Mesenchymal stem cell (in vitro differentiated cells and primary cell): ENCODE measurements at regions not wholly inside any gene's neighbourhood (a gene's known extent, or its start where the extent isn't known, plus 50 kb on each side); places are given as distances from the start of the nearest gene placed in this dataset.

ENCODE experiments used
- DNase-seq: peaks from one replicate; pipeline ENCODE4 v3.0.0-alpha.2; 2013
- H2AFZ ChIP-seq: one replicate; pipeline ENCODE4 v1.6.1; 2013; ENCODE audit warnings: low read depth, mild to moderate bottlenecking, control low read depth, inconsistent platforms, low read length, moderate library complexity
- H2AK5ac ChIP-seq: 2 replicates; pipeline ENCODE4 v1.6.1; 2013; ENCODE audit warnings: low read length, moderate library complexity, mild to moderate bottlenecking, inconsistent platforms; ENCODE audit not compliant: severe bottlenecking
- H2BK120ac ChIP-seq: one replicate; pipeline ENCODE4 v1.6.1; 2013; ENCODE audit warnings: low read depth, mild to moderate bottlenecking, inconsistent platforms, low read length, moderate library complexity
- H2BK12ac ChIP-seq, 2 experiments: one replicate each; pipeline ENCODE4 v1.6.1; 2013; ENCODE audit warnings: inconsistent platforms in 2 of 2, low read length in 2 of 2, mild to moderate bottlenecking in 2 of 2, moderate library complexity in 2 of 2, control low read depth in 1 of 2
- H2BK15ac ChIP-seq: one replicate; pipeline ENCODE4 v1.6.1; 2013; ENCODE audit warnings: mild to moderate bottlenecking, low read depth, inconsistent platforms; ENCODE audit not compliant: poor library complexity, severe bottlenecking
- H2BK5ac ChIP-seq: 2 replicates; pipeline ENCODE4 v1.6.1; 2013; ENCODE audit warnings: low read depth, mild to moderate bottlenecking, low read length, control low read depth, inconsistent platforms; ENCODE audit not compliant: poor library complexity, severe bottlenecking
- H3K14ac ChIP-seq, 2 experiments: one replicate each; pipeline ENCODE4 v1.6.1; 2013; ENCODE audit warnings: inconsistent platforms in 2 of 2, low read length in 2 of 2, control low read depth in 1 of 2, mild to moderate bottlenecking in 1 of 2, moderate library complexity in 1 of 2
- H3K18ac ChIP-seq, 2 experiments: one replicate each; pipeline ENCODE4 v1.6.1; 2013; ENCODE audit warnings: inconsistent platforms in 2 of 2, low read length in 2 of 2, control low read depth in 1 of 2, low read depth in 1 of 2, mild to moderate bottlenecking in 1 of 2
- H3K23ac ChIP-seq, 2 experiments: one replicate each; pipeline ENCODE4 v1.6.1; 2013; ENCODE audit warnings: inconsistent platforms in 2 of 2, low read length in 2 of 2, mild to moderate bottlenecking in 2 of 2, moderate library complexity in 2 of 2, control low read depth in 1 of 2
- H3K27ac ChIP-seq: 2 replicates; pipeline ENCODE4 v1.5.1; 2013; ENCODE audit warnings: mild to moderate bottlenecking, moderate library complexity, low read length, control low read depth, inconsistent platforms; ENCODE audit not compliant: poor library complexity, severe bottlenecking
- H3K27me3 ChIP-seq, 2 experiments: 2 replicates each; pipeline versions ENCODE4 v1.6.1 to v1.7.0; 2013; ENCODE audit warnings: low read length in 2 of 2, mild to moderate bottlenecking in 2 of 2, moderate library complexity in 2 of 2, control low read depth in 1 of 2, inconsistent platforms in 1 of 2; ENCODE audit not compliant: control insufficient read depth in 1 of 2, insufficient read depth in 1 of 2
- H3K36me3 ChIP-seq, 2 experiments: 2 replicates each; pipeline versions ENCODE4 v1.6.1 to v1.7.0; 2013; ENCODE audit warnings: low read length in 2 of 2, control low read depth in 1 of 2, inconsistent platforms in 1 of 2, low read depth in 1 of 2, mild to moderate bottlenecking in 1 of 2; ENCODE audit not compliant: insufficient read depth in 2 of 2, control insufficient read depth in 1 of 2
- H3K4ac ChIP-seq, 2 experiments: one replicate each; pipeline ENCODE4 v1.6.1; 2013; ENCODE audit warnings: inconsistent platforms in 2 of 2, low read length in 2 of 2, mild to moderate bottlenecking in 2 of 2, moderate library complexity in 2 of 2, control low read depth in 1 of 2, low read depth in 1 of 2
- H3K4me1 ChIP-seq: 2 replicates; pipeline ENCODE4 v1.6.1; 2013; ENCODE audit warnings: low read depth, low read length, control low read depth; ENCODE audit not compliant: control insufficient read depth, insufficient read depth
- H3K4me2 ChIP-seq: 2 replicates; pipeline ENCODE4 v1.6.1; 2013; ENCODE audit warnings: low read length, mild to moderate bottlenecking, inconsistent platforms; ENCODE audit not compliant: poor library complexity, severe bottlenecking
- H3K4me3 ChIP-seq, 2 experiments: 2 replicates each; pipeline versions ENCODE4 v1.5.1 to v1.7.0; 2013; ENCODE audit warnings: low read length in 2 of 2, mild to moderate bottlenecking in 2 of 2, control low read depth in 1 of 2, low read depth in 1 of 2; ENCODE audit not compliant: insufficient read depth in 1 of 2
- H3K79me1 ChIP-seq: replicated peaks from 2 replicates; pipeline ENCODE4 v1.6.1; 2013; ENCODE audit warnings: mild to moderate bottlenecking, control low read depth, low read length, inconsistent platforms; ENCODE audit not compliant: poor library complexity, severe bottlenecking
- H3K9ac ChIP-seq: 2 replicates; pipeline ENCODE4 v1.7.0; 2013; ENCODE audit warnings: mild to moderate bottlenecking, low read length, moderate library complexity
- H3K9me3 ChIP-seq: 2 replicates; pipeline ENCODE4 v1.7.0; 2013; ENCODE audit warnings: mild to moderate bottlenecking, low read length; ENCODE audit not compliant: control insufficient read depth
- H4K8ac ChIP-seq: one replicate; pipeline ENCODE4 v1.6.1; 2013; ENCODE audit warnings: inconsistent platforms, mild to moderate bottlenecking, low read length, moderate library complexity
- H4K91ac ChIP-seq: one replicate; pipeline ENCODE4 v1.6.1; 2013; ENCODE audit warnings: mild to moderate bottlenecking, low read length, inconsistent platforms
- WGBS: methylation state at CpG from one replicate; pipeline ENCODE4 v1.1.7; 2013; ENCODE audit warnings: mixed read lengths; 5-methylcytosine and 5-hydroxymethylcytosine counted together

DNA sequence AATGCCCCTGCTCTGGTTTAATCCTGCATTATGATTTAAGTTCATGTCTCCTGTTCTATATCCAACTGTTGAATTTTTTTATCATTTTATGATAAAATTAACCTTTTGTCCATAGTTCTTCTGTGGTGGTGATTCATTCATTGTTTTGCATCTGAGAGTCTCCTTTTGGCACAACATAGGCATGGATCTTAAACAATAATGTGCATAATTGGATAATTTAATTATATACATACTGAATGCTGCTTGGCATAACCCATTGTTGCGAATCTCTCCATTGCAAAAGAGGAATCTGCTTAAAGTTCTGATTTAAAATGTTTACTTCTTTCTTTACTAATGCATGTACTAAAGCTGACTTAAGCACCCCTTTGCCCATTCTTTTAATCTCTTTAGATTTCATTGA is 2788.4 kb downstream of the PCDH9 start:
- no peak overlapping the region for H2BK5ac ChIP-seq
- H2AFZ ChIP-seq: no peak overlapping the region
- no peak overlapping the region for H3K4me3 ChIP-seq
- no peak overlapping the region for H3K4me2 ChIP-seq
- H3K4me1 ChIP-seq: no peaks in the 10 kb centered on the region
- no peak overlapping the region for H3K9ac ChIP-seq
- no peaks in the 10 kb centered on the region for H3K27me3 ChIP-seq
- no peaks in the 10 kb centered on the region for H3K36me3 ChIP-seq
- no peaks in the 10 kb centered on the region for H3K9me3 ChIP-seq
- H3K23ac ChIP-seq: no peak overlapping the region
- H4K91ac ChIP-seq: no peak overlapping the region
- H2BK120ac ChIP-seq: no peak overlapping the region
- H3K27ac ChIP-seq: no peak overlapping the region
- H2BK12ac ChIP-seq: no peak overlapping the region
- H3K4ac ChIP-seq: no peak overlapping the region
- H2BK15ac ChIP-seq: no peak overlapping the region
- WGBS: 100% methylated on average over 1 of the region's 1 CpG
- H3K79me1 ChIP-seq: no peaks in the 10 kb centered on the region
- H4K8ac ChIP-seq: no peak overlapping the region
- no peak for DNase-seq
- H3K18ac ChIP-seq: no peak overlapping the region
- no peak overlapping the region for H2AK5ac ChIP-seq
- H3K14ac ChIP-seq: no peak overlapping the region

DNA sequence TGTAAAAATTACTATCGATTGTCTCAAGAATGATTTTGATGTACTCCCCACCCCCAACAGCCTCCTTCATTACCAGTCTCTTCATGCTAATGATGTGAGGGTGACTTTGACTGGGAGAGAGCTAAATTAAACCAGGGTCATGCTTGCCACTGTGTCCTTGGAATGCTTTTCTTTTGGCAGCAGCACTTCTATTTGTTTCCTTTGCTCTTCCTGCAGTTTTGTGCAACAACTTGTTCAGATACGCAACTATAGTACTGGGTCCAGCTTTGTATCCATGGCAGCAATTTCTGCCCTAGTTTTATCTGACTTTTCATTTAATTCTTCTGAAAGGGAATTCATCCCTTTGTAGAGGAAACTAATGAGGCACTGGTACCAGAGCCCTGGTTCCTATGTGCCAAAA is 2792.1 kb downstream of the PCDH9 start:
- H2AFZ ChIP-seq: no peak overlapping the region
- H3K23ac ChIP-seq: no peak overlapping the region
- no peaks in the 10 kb centered on the region for H3K79me1 ChIP-seq
- H2AK5ac ChIP-seq: no peak overlapping the region
- no peaks in the 10 kb centered on the region for H3K27me3 ChIP-seq
- 100% methylated on average over 1 of the region's 2 CpGs for WGBS
- no peaks in the 10 kb centered on the region for H3K4me1 ChIP-seq
- H2BK5ac ChIP-seq: no peak overlapping the region
- no peak overlapping the region for H4K8ac ChIP-seq
- no peak overlapping the region for H3K4me3 ChIP-seq
- no peak overlapping the region for H4K91ac ChIP-seq
- no peaks in the 10 kb centered on the region for H3K9me3 ChIP-seq
- H2BK12ac ChIP-seq: no peak overlapping the region
- no peak overlapping the region for H3K14ac ChIP-seq
- no peak overlapping the region for H3K18ac ChIP-seq
- no peaks in the 10 kb centered on the region for H3K36me3 ChIP-seq
- no peak overlapping the region for H3K9ac ChIP-seq
- H3K4me2 ChIP-seq: no peak overlapping the region
- no peak for DNase-seq
- H3K27ac ChIP-seq: no peak overlapping the region
- H2BK120ac ChIP-seq: no peak overlapping the region
- no peak overlapping the region for H2BK15ac ChIP-seq
- no peak overlapping the region for H3K4ac ChIP-seq

DNA sequence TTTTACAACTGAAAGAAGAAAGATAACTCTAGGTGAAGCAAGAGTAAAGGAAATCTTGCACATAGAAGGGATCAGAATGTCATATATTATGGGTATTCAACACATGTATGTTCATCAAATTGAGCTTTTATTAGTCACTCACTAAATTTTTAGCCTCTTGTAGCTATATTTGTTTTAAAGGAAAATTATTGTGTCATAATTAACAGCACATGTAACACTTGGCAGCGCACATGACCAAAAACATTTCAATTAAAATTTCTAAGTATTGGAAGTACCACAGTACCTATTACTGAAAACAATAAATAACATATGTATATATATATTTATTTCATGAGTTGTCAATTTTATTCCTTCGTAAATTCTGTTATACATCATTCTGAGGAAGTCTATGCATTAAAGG is 2800.4 kb downstream of the PCDH9 start:
- no peaks in the 10 kb centered on the region for H3K27me3 ChIP-seq
- H3K23ac ChIP-seq: no peak overlapping the region
- H4K91ac ChIP-seq: no peak overlapping the region
- no peak overlapping the region for H3K18ac ChIP-seq
- WGBS: no CpG with 5 or more reads among the region's 2 CpGs
- H3K9ac ChIP-seq: no peak overlapping the region
- H3K4ac ChIP-seq: no peak overlapping the region
- H3K4me2 ChIP-seq: no peak overlapping the region
- H3K4me3 ChIP-seq: no peak overlapping the region
- H3K36me3 ChIP-seq: no peaks in the 10 kb centered on the region
- H3K27ac ChIP-seq: no peak overlapping the region
- H4K8ac ChIP-seq: no peak overlapping the region
- H2BK120ac ChIP-seq: no peak overlapping the region
- no peak overlapping the region for H3K14ac ChIP-seq
- no peak overlapping the region for H2BK12ac ChIP-seq
- DNase-seq: no peak
- no peak overlapping the region for H2BK5ac ChIP-seq
- H3K4me1 ChIP-seq: no peaks in the 10 kb centered on the region
- no peak overlapping the region for H2AK5ac ChIP-seq
- no peaks in the 10 kb centered on the region for H3K9me3 ChIP-seq
- H2AFZ ChIP-seq: no peak overlapping the region
- H3K79me1 ChIP-seq: no peaks in the 10 kb centered on the region
- H2BK15ac ChIP-seq: no peak overlapping the region

DNA sequence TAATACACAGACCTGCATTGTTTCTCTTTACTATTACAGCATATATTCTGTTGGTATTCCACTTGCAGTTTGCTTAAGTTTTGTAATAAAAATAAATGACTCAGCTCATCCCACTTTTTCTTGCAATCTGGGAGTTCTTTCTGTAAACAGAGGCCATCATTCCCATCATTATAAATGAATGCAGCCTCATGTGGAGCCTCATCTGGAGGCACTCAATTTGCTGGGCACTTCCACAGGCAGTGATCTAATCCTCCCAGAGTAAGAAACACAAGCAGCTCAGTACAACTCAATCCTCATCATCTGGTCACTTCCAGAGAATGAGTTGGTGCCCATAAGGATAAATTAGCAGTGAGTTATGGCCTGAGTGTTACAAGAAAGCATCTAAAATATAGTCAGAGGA is 2801.9 kb downstream of the PCDH9 start:
- Histone ChIP-seq H2BK12ac (no peak overlapping the region), H4K8ac (no peak overlapping the region), H3K36me3 (no peaks in the 10 kb centered on the region), H3K79me1 (no peaks in the 10 kb centered on the region), H2BK120ac (no peak overlapping the region), H3K27ac (no peak overlapping the region), H3K9me3 (no peaks in the 10 kb centered on the region), H3K4me2 (no peak overlapping the region), H3K9ac (no peak overlapping the region), H3K23ac (no peak overlapping the region), H2BK15ac (no peak overlapping the region), H3K4ac (no peak overlapping the region), H3K4me3 (no peak overlapping the region), H3K4me1 (no peaks in the 10 kb centered on the region), H2BK5ac (no peak overlapping the region), H3K27me3 (no peaks in the 10 kb centered on the region), H3K14ac (no peak overlapping the region), H2AK5ac (no peak overlapping the region), H3K18ac (no peak overlapping the region), H2AFZ (no peak overlapping the region), H4K91ac (no peak overlapping the region)
- peak; percentile 61 for DNase-seq
